Hematopoietic multipotent progenitor cell treated with erythropoietin and hydrocortisone succinate and interleukin-3 and kit ligand, for 17 days (in vitro differentiated cells): ENCODE measurements at regions not wholly inside any gene's neighbourhood (a gene's known extent, or its start where the extent isn't known, plus 50 kb on each side); places are given as distances from the start of the nearest gene placed in this dataset.

Experiments used
- DNase-seq: peaks from one replicate; pipeline ENCODE4 v3.0.0-alpha.2; 2015; ENCODE audit warnings: low spot score

DNA sequence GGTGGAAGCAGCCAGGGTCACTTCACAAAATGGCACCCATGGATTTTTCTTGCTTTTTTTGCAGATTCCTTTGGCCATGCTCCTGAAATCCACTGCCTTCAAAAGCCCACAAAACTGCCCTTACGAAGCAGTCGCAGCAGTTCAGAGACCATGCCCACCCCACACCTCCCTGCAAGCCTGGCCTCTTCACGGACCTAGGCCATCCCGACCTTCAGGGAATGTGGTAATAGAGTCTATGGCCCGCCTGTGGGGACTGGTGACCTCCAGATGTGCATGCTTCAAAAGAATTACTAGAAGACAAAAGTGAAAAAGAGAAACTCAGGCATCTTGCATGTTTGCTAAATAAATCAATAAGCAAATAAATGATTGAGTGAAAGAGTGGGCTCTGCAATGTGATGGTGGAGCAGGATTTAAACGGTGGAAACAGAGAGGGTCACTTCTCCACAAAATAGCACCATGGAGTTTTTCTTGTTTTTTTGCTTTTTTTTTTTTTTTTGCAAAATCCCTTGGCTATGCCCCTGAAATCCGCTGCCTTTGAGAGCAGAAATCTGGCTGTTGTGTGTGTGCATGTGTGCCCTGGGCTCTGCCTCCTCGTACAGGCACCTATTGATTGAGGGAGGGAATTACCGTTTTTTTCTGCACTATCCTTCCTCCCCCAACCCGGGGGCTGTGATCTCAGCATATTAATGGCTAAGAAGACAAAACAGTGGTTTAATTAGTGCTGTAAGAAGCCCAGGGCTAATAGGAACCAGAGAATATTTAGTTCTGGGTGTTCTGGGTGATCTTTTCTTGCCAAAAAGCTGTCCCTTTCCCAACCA lies 107.4 kb downstream of the PXDC1 start:
- DNase-seq = no peak

DNA sequence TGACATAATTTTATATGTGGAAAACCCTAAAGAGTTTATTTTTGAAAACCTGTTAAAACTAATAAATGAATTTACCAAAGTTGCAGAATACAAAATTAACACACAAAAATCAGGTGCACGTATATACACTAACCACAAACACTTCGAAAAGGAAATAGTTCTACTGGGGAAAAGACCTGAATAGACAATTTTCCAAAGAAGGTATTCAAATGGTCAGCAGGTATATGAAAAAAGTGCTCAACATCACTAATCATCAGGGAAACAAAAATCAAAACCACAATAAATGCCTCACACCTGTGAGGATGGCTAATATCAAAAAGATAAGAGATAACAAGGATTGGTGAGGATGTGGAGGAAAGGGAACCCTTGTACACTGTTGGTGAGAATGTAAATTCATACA lies 110.6 kb downstream of the PXDC1 start:
- no peak for DNase-seq

DNA sequence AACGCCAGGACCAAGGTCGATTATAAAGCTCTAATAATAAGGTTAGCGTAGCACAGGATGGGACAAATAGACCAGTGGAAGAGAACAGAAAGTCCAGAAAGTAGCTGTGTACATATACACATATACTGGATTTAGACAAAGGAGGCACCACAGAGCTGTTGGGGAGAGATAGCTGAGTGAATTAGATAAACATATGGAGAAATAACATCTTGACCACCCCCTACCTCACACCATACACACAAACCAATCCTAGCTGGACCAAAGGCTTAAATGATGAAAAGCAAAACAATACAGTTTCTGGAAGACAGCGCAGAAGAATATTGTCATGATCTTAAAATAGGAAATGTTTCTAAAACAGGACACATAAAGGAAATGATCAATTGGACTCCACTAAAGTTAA lies 112.9 kb downstream of the PXDC1 start:
- no peak for DNase-seq

DNA sequence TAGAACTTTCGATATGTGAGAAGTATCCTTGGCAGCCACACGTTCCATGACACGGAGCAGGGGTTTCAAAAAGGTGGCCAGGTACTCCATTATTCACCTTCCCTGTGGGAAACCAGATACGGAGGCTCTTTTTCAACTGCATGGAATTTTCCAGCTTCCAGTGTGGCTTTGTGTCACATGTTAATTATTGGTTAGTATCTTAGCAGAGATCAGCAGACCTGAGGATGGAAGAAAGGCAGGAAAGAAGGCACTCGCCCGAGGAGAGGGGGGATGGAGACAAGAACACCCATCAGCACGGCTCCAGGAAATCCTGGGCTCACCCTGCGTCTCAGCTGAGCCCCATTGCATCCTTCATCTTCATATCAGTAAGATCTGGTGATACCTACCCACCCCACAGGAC lies 115.5 kb downstream of the PXDC1 start:
- DNase-seq = no peak

GRCh38 chr6:3635482-3635881 lies 116.0 kb downstream of the PXDC1 start:
- no peak for DNase-seq

- no peak for DNase-seq
Measured at GRCh38 chr6:3634280-3634816, 117.2 kb downstream of the PXDC1 start.

- no peak for DNase-seq
Measured at GRCh38 chr6:3633711-3634110, 117.8 kb downstream of the PXDC1 start.

DNA sequence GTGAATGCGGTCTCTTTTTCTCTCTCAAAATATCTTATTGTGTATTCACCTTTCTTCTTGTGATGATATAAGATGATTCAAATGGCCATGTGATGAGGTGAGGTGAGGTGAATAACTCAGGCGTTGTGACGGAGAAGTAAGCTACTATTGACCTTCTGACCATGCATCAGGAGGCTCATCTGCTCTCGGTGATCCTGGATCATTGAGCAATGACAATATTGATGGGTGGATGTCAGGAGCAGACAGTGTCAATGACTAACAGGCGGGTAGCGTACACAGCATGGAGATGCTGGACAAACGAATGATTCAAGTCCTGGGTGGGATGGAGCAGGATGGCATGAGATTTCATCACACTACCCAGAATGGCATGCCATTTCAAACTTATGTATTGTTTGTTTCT lies 119.6 kb downstream of the PXDC1 start:
- DNase-seq = no peak

DNA sequence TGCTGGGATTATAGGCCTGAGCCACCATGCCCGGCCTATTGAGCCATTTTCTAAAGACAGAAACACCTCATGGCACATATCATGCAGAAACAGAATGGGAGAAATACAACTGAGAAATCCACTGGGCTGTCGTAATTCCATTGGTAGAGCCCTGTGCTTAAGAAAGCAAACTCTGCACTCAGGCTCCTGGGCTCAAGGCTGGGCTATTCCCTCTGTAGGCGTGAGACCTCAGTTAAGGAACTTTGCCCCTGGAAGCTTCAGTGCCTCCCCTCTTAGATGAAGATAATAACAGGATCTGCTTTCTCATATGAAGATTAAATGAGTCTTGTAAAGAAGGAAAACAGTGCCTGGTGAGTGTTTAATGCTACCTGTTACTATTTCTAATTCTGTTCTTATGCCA lies 120.3 kb downstream of the PXDC1 start:
- DNase-seq = no peak

DNA sequence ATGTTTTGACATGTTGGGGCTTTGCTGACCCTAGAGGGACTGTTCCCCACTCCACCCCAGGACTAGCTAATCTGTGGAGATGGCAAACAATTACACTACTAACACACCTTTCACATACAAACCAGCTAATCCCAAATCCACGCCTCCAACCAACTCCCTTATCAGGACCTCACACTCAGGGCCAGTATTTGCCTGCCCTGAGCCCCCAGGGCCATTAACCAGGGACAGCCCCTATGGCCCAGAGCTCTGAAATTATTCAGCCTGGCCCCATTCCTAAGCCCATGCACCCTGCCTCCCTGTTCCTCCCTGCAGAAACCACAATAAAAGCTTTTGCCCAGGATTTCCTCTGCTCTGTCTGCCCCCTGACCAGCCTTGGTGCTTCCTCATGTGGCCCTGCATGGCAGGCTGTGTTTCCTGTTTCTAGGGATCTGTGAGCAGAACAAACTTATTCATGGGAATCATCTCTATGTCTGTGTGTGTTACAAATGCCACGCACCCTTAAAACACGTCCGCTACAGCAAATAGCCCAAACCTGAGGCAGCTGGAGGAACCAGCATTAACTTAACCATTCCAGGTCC lies 121.2 kb downstream of the PXDC1 start:
- DNase-seq = no peak

- DNase-seq = no peak
Measured at GRCh38 chr6:3627956-3628835, 123.3 kb downstream of the PXDC1 start.

GRCh38 chr6:3627501-3627900 lies 124.0 kb downstream of the PXDC1 start:
- no peak for DNase-seq

GRCh38 chr6:3625980-3626563 lies 125.4 kb downstream of the PXDC1 start:
- no peak for DNase-seq

- DNase-seq = no peak
Measured at GRCh38 chr6:3625149-3625979, 126.1 kb downstream of the PXDC1 start.

- no peak for DNase-seq
Measured at GRCh38 chr6:3624250-3625136, 127.0 kb downstream of the PXDC1 start.

GRCh38 chr6:3623451-3624249 lies 127.9 kb downstream of the PXDC1 start:
- DNase-seq = no peak

GRCh38 chr6:3621411-3621810 lies 130.1 kb downstream of the PXDC1 start:
- DNase-seq = no peak

DNA sequence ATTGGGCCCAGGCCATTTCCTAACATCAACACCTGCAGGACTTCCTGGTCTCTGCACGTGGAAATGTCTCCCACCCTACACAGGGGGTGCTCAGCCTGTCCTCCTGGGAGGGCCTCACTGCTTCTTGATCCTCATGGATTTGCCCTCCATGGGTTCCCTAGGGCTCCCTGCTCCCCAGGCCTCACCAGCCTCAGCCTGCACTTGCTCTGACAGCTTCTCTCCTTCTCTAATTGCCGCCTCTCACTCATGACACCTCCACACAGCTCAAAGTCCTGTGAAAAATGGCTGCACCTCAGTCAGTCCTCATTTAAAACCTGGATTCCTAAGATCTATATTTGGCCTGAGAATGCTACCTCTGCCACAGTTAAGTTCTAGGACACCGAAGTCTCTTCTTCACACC lies 130.6 kb downstream of the PXDC1 start:
- no peak for DNase-seq

DNA sequence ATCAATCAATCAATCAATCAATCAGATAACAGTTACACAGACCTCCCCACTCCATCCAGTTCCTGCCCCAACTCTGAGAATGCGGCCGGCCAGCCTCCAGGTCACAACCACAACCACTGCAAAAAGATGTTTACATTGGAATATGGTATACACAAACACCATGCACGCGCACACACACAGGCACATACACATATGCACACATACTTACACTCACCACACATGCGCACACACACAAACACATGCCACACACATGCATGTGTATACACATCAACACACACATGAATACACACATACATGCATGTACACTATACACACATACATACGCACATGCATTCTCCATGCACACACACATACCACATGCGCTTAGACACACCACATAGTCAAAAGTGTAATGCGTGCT lies 131.1 kb downstream of the PXDC1 start:
- DNase-seq = no peak

DNA sequence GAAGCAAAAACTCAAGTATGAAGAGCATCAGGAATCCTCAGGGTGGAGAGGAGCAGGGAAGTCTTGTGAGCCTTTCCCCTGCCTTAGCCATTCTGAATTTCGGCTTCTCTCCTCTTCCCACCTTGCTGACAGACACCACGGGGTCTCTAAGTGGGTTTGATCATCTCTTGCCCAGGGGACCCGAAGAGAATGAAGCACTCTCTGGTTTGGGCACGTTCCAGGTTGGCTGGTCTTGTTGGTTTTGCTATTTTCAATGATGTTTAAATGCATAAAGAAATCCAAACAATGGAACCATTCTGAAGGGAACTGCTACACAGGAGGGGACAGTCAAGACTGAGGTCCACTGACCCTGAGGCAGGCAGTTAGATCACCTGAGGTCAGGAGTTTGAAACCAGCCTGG lies 131.7 kb downstream of the PXDC1 start:
- DNase-seq = no peak
